Calu3 (cell line): ENCODE measurements at regions not wholly inside any gene's neighbourhood (a gene's known extent, or its start where the extent isn't known, plus 50 kb on each side); places are given as distances from the start of the nearest gene placed in this dataset.
A peak's percentile ranks its signal among the peaks of the same experiment; 100 is the strongest.
"Not testable (repeated sequence)": the region's sequence is repeated elsewhere in the genome, so short reads cannot be mapped to it uniquely, and the experiment has no call there.

Experiments
- BruUV-seq: library from RNA; stranded (reverse); fragments of 400-500 nt; replicated peaks from 2 replicates; lab custom pipeline; 2021; lab: Mats Ljungman, UMichigan
- CTCF ChIA-PET: fragments of 300-600 bp; sonication (Branson Sonifier 250); formaldehyde crosslinking; loops from one replicate; lab custom pipeline; 2022; ENCODE audit warnings: antibody characterized with exemption; lab: Charles Lee
- DNase-seq: peaks from one replicate; pipeline ENCODE4 v3.0.0; 2022
- H3K27ac Mint-ChIP-seq: one replicate; pipeline ENCODE4 v1.8.0; 2022; ENCODE audit warnings: mixed read lengths; ENCODE audit not compliant: unreplicated experiment
- H3K27me3 Mint-ChIP-seq: one replicate; pipeline ENCODE4 v1.8.0; 2022; ENCODE audit warnings: mixed read lengths; ENCODE audit not compliant: unreplicated experiment
- H3K36me3 Mint-ChIP-seq: one replicate; pipeline ENCODE4 v1.8.0; 2022; ENCODE audit warnings: mild to moderate bottlenecking, moderate library complexity, mixed read lengths; ENCODE audit not compliant: insufficient read depth, unreplicated experiment
- H3K4me1 Mint-ChIP-seq: one replicate; pipeline ENCODE4 v1.8.0; 2022; ENCODE audit warnings: mild to moderate bottlenecking, low read depth, mixed read lengths; ENCODE audit not compliant: unreplicated experiment
- H3K4me3 Mint-ChIP-seq: one replicate; pipeline ENCODE4 v1.8.0; 2022; ENCODE audit warnings: mild to moderate bottlenecking, low read depth, moderate library complexity, mixed read lengths; ENCODE audit not compliant: unreplicated experiment
- H3K9me3 Mint-ChIP-seq: one replicate; pipeline ENCODE4 v1.8.0; 2022; ENCODE audit warnings: low read depth, mixed read lengths; ENCODE audit not compliant: unreplicated experiment
- CTCF ChIP-seq: fragments of 200-600 bp; IDR thresholded peaks from one replicate; pipeline ENCODE4 v1.8.0; 2022; ENCODE audit warnings: antibody characterized with exemption; ENCODE audit not compliant: unreplicated experiment
- intact Hi-C: fragments of 100-400 bp; cut with micrococcal nuclease; formaldehyde crosslinking; loops from one replicate; pipeline ENCODE4 v1.10.0; 2022; ENCODE audit not compliant: unreplicated experiment

GRCh38 chrX:52574416-52575275 is 57.8 kb upstream of the XAGE1B start:
- TF ChIP-seq CTCF: peak; percentile 31
- peak overlapping the region; percentile 31 for H3K4me3 Mint-ChIP-seq
- intact Hi-C loops: no loop called here
- peaks cover 48% of the 10 kb centered on the region for H3K27me3 Mint-ChIP-seq
- CTCF ChIA-PET: no interaction called here
- H3K36me3 Mint-ChIP-seq: no peaks in the 10 kb centered on the region
- BruUV-seq: no TSS peak
- H3K4me1 Mint-ChIP-seq: peaks cover 15% of the 10 kb centered on the region
- H3K27ac Mint-ChIP-seq: no peak overlapping the region
- H3K9me3 Mint-ChIP-seq: no peaks in the 10 kb centered on the region
- DNase-seq: peak; percentile 46

GRCh38 chrX:52568146-52568545 is 51.3 kb upstream of the XAGE1B start:
- H3K27ac Mint-ChIP-seq, intact Hi-C loops, BruUV-seq, CTCF ChIA-PET, DNase-seq, H3K4me1 Mint-ChIP-seq, H3K9me3 Mint-ChIP-seq, H3K36me3 Mint-ChIP-seq, H3K4me3 Mint-ChIP-seq: not testable (repeated sequence)
- H3K27me3 Mint-ChIP-seq: peaks cover 26% of the 10 kb centered on the region
